H9 (cell line): ENCODE measurements at regions not wholly inside any gene's neighbourhood (a gene's known extent, or its start where the extent isn't known, plus 50 kb on each side); places are given as distances from the start of the nearest gene placed in this dataset.

ENCODE experiments used
- DNase-seq: peaks from one replicate; pipeline ENCODE4 v3.0.0-alpha.2; 2017
- H2AFZ ChIP-seq: one replicate; pipeline ENCODE4 v1.6.1; 2013; ENCODE audit warnings: mild to moderate bottlenecking, low read length, control low read depth, moderate library complexity
- H2AK5ac ChIP-seq: 2 replicates; pipeline ENCODE4 v1.6.1; 2013; ENCODE audit warnings: low read length, control low read depth, mixed read lengths; ENCODE audit not compliant: insufficient read length
- H2BK120ac ChIP-seq: one replicate; pipeline ENCODE4 v1.6.1; 2013; ENCODE audit warnings: low read depth, mild to moderate bottlenecking, low read length, control low read depth, inconsistent platforms; ENCODE audit not compliant: poor library complexity, severe bottlenecking
- H2BK12ac ChIP-seq: 2 replicates; pipeline ENCODE4 v1.6.1; 2013; ENCODE audit warnings: low read length, control low read depth, mixed read lengths, low read depth; ENCODE audit not compliant: insufficient read length
- H2BK15ac ChIP-seq: 2 replicates; pipeline ENCODE4 v1.6.1; 2013; ENCODE audit warnings: low read depth, low read length, control low read depth
- H2BK20ac ChIP-seq: one replicate; pipeline ENCODE4 v1.6.1; 2013; ENCODE audit warnings: low read depth, mild to moderate bottlenecking, low read length, control low read depth, inconsistent platforms; ENCODE audit not compliant: poor library complexity, severe bottlenecking
- H2BK5ac ChIP-seq: 2 replicates; pipeline ENCODE4 v1.6.1; 2013; ENCODE audit warnings: low read length, control low read depth, mixed read lengths; ENCODE audit not compliant: insufficient read length
- H3K14ac ChIP-seq: 2 replicates; pipeline ENCODE4 v1.6.1; 2013; ENCODE audit warnings: low read length, control low read depth; ENCODE audit not compliant: insufficient read depth
- H3K18ac ChIP-seq: 2 replicates; pipeline ENCODE4 v1.6.1; 2013; ENCODE audit warnings: low read depth, mild to moderate bottlenecking, mixed read lengths, low read length, control low read depth; ENCODE audit not compliant: insufficient read length
- H3K23ac ChIP-seq: 2 replicates; pipeline ENCODE4 v1.6.1; 2013; ENCODE audit warnings: low read length, control low read depth, mixed read lengths, low read depth; ENCODE audit not compliant: insufficient read length
- H3K23me2 ChIP-seq: 2 replicates; pipeline ENCODE4 v1.6.1; 2013; ENCODE audit warnings: low read depth, mild to moderate bottlenecking, mixed read lengths, low read length, control low read depth; ENCODE audit not compliant: insufficient read length, poor library complexity, severe bottlenecking
- H3K27ac ChIP-seq: 2 replicates; pipeline ENCODE4 v1.5.1; 2013; ENCODE audit warnings: low read length, control low read depth, mixed read lengths, low read depth; ENCODE audit not compliant: insufficient read length
- H3K27me3 ChIP-seq: 2 replicates; pipeline ENCODE4 v1.6.1; 2013; ENCODE audit warnings: low read length, control low read depth, inconsistent platforms; ENCODE audit not compliant: insufficient read depth
- H3K4ac ChIP-seq: 2 replicates; pipeline ENCODE4 v1.6.1; 2013; ENCODE audit warnings: low read depth, mild to moderate bottlenecking, control low read depth, inconsistent platforms, low read length, moderate library complexity
- H3K4me1 ChIP-seq: 2 replicates; pipeline ENCODE4 v1.6.1; 2013; ENCODE audit warnings: low read length, control low read depth, inconsistent platforms; ENCODE audit not compliant: insufficient read depth
- H3K4me2 ChIP-seq: 2 replicates; pipeline ENCODE4 v1.6.1; 2013; ENCODE audit warnings: low read length, control low read depth, mixed read lengths; ENCODE audit not compliant: insufficient read length, insufficient read depth
- H3K56ac ChIP-seq: 2 replicates; pipeline ENCODE4 v1.6.1; 2013; ENCODE audit warnings: low read depth, mild to moderate bottlenecking, mixed read lengths, low read length, control low read depth; ENCODE audit not compliant: insufficient read length
- H3K79me1 ChIP-seq: 2 replicates; pipeline ENCODE4 v1.6.1; 2013; ENCODE audit warnings: low read depth, mild to moderate bottlenecking, moderate library complexity, low read length, control low read depth, inconsistent platforms; ENCODE audit not compliant: insufficient read depth, poor library complexity, severe bottlenecking
- H3K79me2 ChIP-seq: 2 replicates; pipeline ENCODE4 v1.6.1; 2013; ENCODE audit warnings: low read length, control low read depth, inconsistent platforms; ENCODE audit not compliant: insufficient read depth
- H3K9ac ChIP-seq: 2 replicates; pipeline ENCODE4 v1.6.1; 2013; ENCODE audit warnings: low read length, control low read depth, mixed read lengths; ENCODE audit not compliant: insufficient read length; ENCODE audit errors: extremely low read depth
- H3K9me3 ChIP-seq: one replicate; pipeline ENCODE4 v1.6.1; 2013; ENCODE audit warnings: low read depth, low read length, inconsistent platforms; ENCODE audit not compliant: control insufficient read depth
- H3T11ph ChIP-seq: one replicate; pipeline ENCODE4 v1.6.1; 2013; ENCODE audit warnings: mild to moderate bottlenecking, low read length, control low read depth, inconsistent platforms
- H4K20me1 ChIP-seq: one replicate; pipeline ENCODE4 v1.6.1; 2013; ENCODE audit not compliant: control insufficient read depth, insufficient read length, insufficient read depth
- H4K5ac ChIP-seq: 2 replicates; pipeline ENCODE4 v1.6.1; 2013; ENCODE audit warnings: low read depth, mild to moderate bottlenecking, mixed read lengths, low read length, control low read depth; ENCODE audit not compliant: insufficient read length
- H4K8ac ChIP-seq: replicated peaks from 2 replicates; pipeline ENCODE4 v1.6.1; 2013; ENCODE audit warnings: low read length, control low read depth, mixed read lengths, low read depth; ENCODE audit not compliant: insufficient read length
- H4K91ac ChIP-seq: 2 replicates; pipeline ENCODE4 v1.6.1; 2013; ENCODE audit warnings: low read depth, mild to moderate bottlenecking, moderate library complexity, mixed read lengths, low read length, control low read depth; ENCODE audit not compliant: insufficient read length
- H3K27ac Mint-ChIP-seq, 3 experiments: 2 replicates in 2 of 3; 3 replicates in 1 of 3; pipeline ENCODE4 v1.8.0; 2020 to 2021; ENCODE audit warnings: mixed read lengths in 3 of 3, mild to moderate bottlenecking in 1 of 3, moderate library complexity in 1 of 3
- H3K27me3 Mint-ChIP-seq: 2 replicates; pipeline ENCODE4 v1.8.0; 2021; ENCODE audit warnings: low read depth, mild to moderate bottlenecking, moderate library complexity, mixed read lengths
- H3K36me3 Mint-ChIP-seq, 3 experiments: 2 replicates in 2 of 3; 3 replicates in 1 of 3; pipeline ENCODE4 v1.8.0; 2020 to 2021; ENCODE audit warnings: low read depth in 3 of 3, mixed read lengths in 3 of 3; ENCODE audit not compliant: insufficient read depth in 1 of 3
- H3K4me1 Mint-ChIP-seq, 2 experiments: 2 replicates each; pipeline ENCODE4 v1.8.0; 2020; ENCODE audit warnings: mixed read lengths in 2 of 2
- H3K4me3 Mint-ChIP-seq, 2 experiments: 2 replicates in 1 of 2; 3 replicates in 1 of 2; pipeline ENCODE4 v1.8.0; 2020 to 2021; ENCODE audit warnings: mild to moderate bottlenecking in 2 of 2, mixed read lengths in 2 of 2, moderate library complexity in 1 of 2
- H3K9me3 Mint-ChIP-seq, 2 experiments: 2 replicates in 1 of 2; 3 replicates in 1 of 2; pipeline ENCODE4 v1.8.0; 2020; ENCODE audit warnings: mild to moderate bottlenecking in 2 of 2, mixed read lengths in 2 of 2, moderate library complexity in 1 of 2
- WGBS: extraction: QIAGEN DNeasy Blood & Tissue Kit; methylation state at CpG from one replicate; pipeline ENCODE4 v1.1.7; 2013; ENCODE audit warnings: missing lambda C conversion rate, low lambda C conversion rate, mixed read lengths; ENCODE audit not compliant: insufficient read length; ENCODE audit errors: extremely low coverage; 5-methylcytosine and 5-hydroxymethylcytosine counted together
- TF ChIP-seq, protein P1 (sequence below): fragments of 200-600 bp; sonication (generic); conservative IDR thresholded peaks from 3 replicates; pipeline ENCODE4 v1.8.0; 2021; ENCODE audit warnings: antibody characterized with exemption, mild to moderate bottlenecking

- no CpG with 5 or more reads among the region's 1 CpG for whole genome bisulfite sequencing
- H3K36me3 Mint-ChIP-seq: no peaks in the 10 kb centered on the region
- H3K79me1 ChIP-seq: no peaks in the 10 kb centered on the region
- H2BK120ac ChIP-seq: no peak overlapping the region
- H3K27me3 ChIP-seq: no peaks in the 10 kb centered on the region
- H3T11ph ChIP-seq: no peak overlapping the region
- H3K56ac ChIP-seq: no peak overlapping the region
- H2AFZ ChIP-seq: no peak overlapping the region
- H3K79me2 ChIP-seq: no peaks in the 10 kb centered on the region
- no peak overlapping the region for H4K8ac ChIP-seq
- H3K27me3 Mint-ChIP-seq: no peaks in the 10 kb centered on the region
- H2AK5ac ChIP-seq: no peak overlapping the region
- H2BK5ac ChIP-seq: no peak overlapping the region
- no peak overlapping the region for H3K4ac ChIP-seq
- H3K27ac ChIP-seq: no peak overlapping the region
- no peak overlapping the region for H3K27ac Mint-ChIP-seq
- H2BK15ac ChIP-seq: no peak overlapping the region
- no peaks in the 10 kb centered on the region for H3K4me1 Mint-ChIP-seq
- no peak overlapping the region for H2BK12ac ChIP-seq
- no peak overlapping the region for H4K5ac ChIP-seq
- no peak for DNase-seq
- no peak overlapping the region for H3K9ac ChIP-seq
- H3K4me1 ChIP-seq: no peaks in the 10 kb centered on the region
- no peaks in the 10 kb centered on the region for H4K20me1 ChIP-seq
- TF ChIP-seq, protein P1, sequence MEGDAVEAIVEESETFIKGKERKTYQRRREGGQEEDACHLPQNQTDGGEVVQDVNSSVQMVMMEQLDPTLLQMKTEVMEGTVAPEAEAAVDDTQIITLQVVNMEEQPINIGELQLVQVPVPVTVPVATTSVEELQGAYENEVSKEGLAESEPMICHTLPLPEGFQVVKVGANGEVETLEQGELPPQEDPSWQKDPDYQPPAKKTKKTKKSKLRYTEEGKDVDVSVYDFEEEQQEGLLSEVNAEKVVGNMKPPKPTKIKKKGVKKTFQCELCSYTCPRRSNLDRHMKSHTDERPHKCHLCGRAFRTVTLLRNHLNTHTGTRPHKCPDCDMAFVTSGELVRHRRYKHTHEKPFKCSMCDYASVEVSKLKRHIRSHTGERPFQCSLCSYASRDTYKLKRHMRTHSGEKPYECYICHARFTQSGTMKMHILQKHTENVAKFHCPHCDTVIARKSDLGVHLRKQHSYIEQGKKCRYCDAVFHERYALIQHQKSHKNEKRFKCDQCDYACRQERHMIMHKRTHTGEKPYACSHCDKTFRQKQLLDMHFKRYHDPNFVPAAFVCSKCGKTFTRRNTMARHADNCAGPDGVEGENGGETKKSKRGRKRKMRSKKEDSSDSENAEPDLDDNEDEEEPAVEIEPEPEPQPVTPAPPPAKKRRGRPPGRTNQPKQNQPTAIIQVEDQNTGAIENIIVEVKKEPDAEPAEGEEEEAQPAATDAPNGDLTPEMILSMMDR: no peak
- H3K14ac ChIP-seq: no peak overlapping the region
- no peaks in the 10 kb centered on the region for H3K9me3 ChIP-seq
- no peak overlapping the region for H2BK20ac ChIP-seq
- no peak overlapping the region for H3K4me2 ChIP-seq
- H3K23ac ChIP-seq: no peak overlapping the region
- no peak overlapping the region for H3K4me3 Mint-ChIP-seq
- no peak overlapping the region for H3K18ac ChIP-seq
- H3K9me3 Mint-ChIP-seq: no peaks in the 10 kb centered on the region; a peak in 1 of 5 replicates
- H3K23me2 ChIP-seq: no peaks in the 10 kb centered on the region
- H4K91ac ChIP-seq: no peak overlapping the region
Measured at GRCh38 chr18:66159451-66159850, 408.6 kb downstream of the CDH7 start.
